Lower lobe of right lung (tissue), 2 donors: ENCODE measurements at regions not wholly inside any gene's neighbourhood (a gene's known extent, or its start where the extent isn't known, plus 50 kb on each side); places are given as distances from the start of the nearest gene placed in this dataset.
A peak's percentile ranks its signal among the peaks of the same experiment; 100 is the strongest.

Source experiments
- ATAC-seq, 2 donors: fragments of 200-7000 bp; cut with Tn5 transposase; one replicate each; pipeline ENCODE4 v1.9.1; 2020 to 2022; ENCODE audit warnings: mild to moderate bottlenecking in 2 of 2, moderate library complexity in 2 of 2
- DNase-seq: peaks from one replicate; pipeline ENCODE4 v3.0.0-alpha.2; 2020
- H3K27ac ChIP-seq: fragments of 200-600 bp; one replicate; pipeline ENCODE4 v1.8.0; 2022
- H3K27me3 ChIP-seq: fragments of 200-600 bp; one replicate; pipeline ENCODE4 v1.8.0; 2022; ENCODE audit warnings: low read depth
- H3K36me3 ChIP-seq: fragments of 200-600 bp; one replicate; pipeline ENCODE4 v1.8.0; 2022; ENCODE audit warnings: mild to moderate bottlenecking
- H3K4me1 ChIP-seq: fragments of 200-600 bp; one replicate; pipeline ENCODE4 v1.8.0; 2022
- H3K4me3 ChIP-seq: fragments of 200-600 bp; one replicate; pipeline ENCODE4 v1.8.0; 2022; ENCODE audit warnings: mild to moderate bottlenecking
- H3K9me3 ChIP-seq: fragments of 200-600 bp; one replicate; pipeline ENCODE4 v1.8.0; 2022
- intact Hi-C: fragments of 100-400 bp; cut with DNase I; formaldehyde crosslinking; loops from one replicate; pipeline ENCODE4 v1.11.0; 2022
- TF ChIP-seq, protein P1 (sequence below): fragments of 200-600 bp; IDR thresholded peaks from one replicate; pipeline ENCODE4 v1.8.0; 2022; ENCODE audit warnings: antibody characterized with exemption, mild to moderate bottlenecking
- donor health status: DM: no; HTN: yes; CAD: no; lungs with severe emphysema.

DNA sequence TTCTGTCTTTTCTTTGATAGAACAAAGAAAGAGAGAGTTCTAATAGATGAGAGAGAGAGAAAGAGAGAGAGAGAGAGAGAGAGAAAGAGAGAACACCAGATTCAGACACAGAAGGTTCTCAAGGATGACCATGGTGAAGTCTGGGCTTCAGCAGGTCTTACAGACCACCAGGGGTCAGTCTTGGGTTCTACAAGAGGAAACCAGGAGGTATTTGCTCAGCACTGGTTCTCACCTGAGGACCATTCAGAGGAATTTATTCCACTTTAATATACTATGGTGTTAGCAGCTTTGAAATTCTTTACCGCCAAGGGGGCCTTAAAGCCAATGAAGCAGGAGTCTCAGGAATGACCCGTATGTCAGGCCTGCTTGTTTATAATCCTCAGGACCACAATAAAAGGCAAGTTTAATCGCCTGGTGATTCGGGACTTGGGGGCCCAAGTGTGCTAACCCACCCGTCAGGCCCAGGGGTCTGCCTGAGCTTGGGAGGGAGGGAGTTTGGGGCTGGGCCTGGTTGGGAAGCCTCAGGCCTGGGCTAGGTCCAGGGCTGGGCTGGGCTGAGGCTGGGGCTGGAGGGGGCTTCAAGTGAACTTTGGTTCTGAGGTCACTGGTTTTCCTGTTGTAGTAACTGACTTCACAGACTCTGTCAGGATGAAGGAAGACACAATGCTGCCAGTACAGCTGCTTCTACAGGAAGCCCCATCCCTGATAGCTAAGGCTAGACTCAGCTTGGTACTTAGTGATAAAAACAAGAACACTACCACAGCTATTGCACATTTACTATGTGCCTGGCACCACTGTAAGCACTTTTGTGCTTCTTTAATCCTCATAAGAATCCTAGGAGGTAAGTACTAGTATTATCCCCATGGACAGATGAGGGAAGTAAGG is 179.2 kb upstream of the ZBED5 start:
- no peak for DNase-seq
- intact Hi-C loops: no loop called here
- TF ChIP-seq, protein P1, sequence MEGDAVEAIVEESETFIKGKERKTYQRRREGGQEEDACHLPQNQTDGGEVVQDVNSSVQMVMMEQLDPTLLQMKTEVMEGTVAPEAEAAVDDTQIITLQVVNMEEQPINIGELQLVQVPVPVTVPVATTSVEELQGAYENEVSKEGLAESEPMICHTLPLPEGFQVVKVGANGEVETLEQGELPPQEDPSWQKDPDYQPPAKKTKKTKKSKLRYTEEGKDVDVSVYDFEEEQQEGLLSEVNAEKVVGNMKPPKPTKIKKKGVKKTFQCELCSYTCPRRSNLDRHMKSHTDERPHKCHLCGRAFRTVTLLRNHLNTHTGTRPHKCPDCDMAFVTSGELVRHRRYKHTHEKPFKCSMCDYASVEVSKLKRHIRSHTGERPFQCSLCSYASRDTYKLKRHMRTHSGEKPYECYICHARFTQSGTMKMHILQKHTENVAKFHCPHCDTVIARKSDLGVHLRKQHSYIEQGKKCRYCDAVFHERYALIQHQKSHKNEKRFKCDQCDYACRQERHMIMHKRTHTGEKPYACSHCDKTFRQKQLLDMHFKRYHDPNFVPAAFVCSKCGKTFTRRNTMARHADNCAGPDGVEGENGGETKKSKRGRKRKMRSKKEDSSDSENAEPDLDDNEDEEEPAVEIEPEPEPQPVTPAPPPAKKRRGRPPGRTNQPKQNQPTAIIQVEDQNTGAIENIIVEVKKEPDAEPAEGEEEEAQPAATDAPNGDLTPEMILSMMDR: peak; percentile 74

DNA sequence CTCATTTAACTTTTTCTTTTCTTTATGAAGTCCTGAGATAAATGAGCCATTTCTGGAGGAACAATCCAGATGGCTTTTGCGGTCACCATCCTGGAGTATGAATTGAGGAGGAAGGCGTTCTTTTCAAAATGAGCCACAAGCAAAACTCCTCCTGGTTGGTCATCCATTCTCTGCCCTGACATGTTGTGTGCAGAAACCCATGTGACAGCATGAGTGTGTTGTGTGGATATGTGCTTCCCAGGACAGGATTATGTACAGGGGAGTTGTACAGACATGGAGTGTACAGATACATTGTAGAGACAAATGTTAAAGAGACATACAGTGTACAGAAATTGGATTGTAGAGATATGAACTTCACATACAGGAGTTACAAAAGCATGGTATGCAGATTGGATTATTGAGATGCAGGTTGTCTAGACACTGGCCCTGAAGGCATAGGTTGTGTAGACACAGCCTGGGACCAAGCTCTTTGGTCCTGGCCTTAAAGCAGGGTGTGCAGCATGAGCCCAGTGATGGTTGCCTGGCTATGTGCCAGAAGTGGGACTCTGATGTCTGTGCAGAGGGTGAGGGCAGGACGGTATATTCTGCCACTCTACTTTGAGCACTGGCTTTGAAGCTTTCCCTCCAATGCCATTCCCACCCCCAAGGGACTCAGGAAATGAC is 178.5 kb upstream of the ZBED5 start:
- ATAC-seq: peak in 1 of 2 donors; percentile 9
- no peaks in the 10 kb centered on the region for H3K36me3 ChIP-seq
- H3K27me3 ChIP-seq: no peaks in the 10 kb centered on the region
- no peak overlapping the region for H3K27ac ChIP-seq
- H3K4me3 ChIP-seq: no peak overlapping the region
- H3K9me3 ChIP-seq: no peaks in the 10 kb centered on the region
- intact Hi-C loops: no loop called here
- TF ChIP-seq, protein P1: no peak
- DNase-seq: no peak
- peaks cover 15% of the 10 kb centered on the region for H3K4me1 ChIP-seq

More for the DNA sequence above, 179.2 kb upstream of the ZBED5 start:
- H3K36me3 ChIP-seq: no peaks in the 10 kb centered on the region
- H3K4me3 ChIP-seq: no peak overlapping the region
- peak; percentile 82 to 90 for ATAC-seq
- no peaks in the 10 kb centered on the region for H3K9me3 ChIP-seq
- no peak overlapping the region for H3K27ac ChIP-seq
- peaks cover 15% of the 10 kb centered on the region for H3K4me1 ChIP-seq
- H3K27me3 ChIP-seq: no peaks in the 10 kb centered on the region

DNA sequence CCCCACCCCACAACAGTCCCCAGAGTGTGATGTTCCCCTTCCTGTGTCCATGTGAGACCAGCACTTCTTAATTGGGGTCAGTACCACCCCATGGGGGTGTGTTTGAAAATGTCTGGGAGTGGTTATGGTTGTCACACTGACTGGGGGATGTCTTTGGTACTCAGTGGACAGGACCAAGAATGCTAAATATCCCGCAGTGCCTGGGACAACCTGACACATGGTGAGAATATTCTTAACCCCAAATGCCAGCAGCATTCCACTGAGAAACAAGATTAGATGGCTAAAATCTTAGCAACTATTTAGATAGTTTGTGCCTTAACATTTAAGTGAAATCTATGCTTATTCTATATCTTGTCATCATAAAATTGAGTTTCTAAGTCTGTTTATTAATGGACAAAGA is 177.5 kb upstream of the ZBED5 start:
- Histone ChIP-seq H3K36me3 (no peaks in the 10 kb centered on the region), H3K9me3 (no peaks in the 10 kb centered on the region), H3K4me3 (no peak overlapping the region), H3K27ac (no peak overlapping the region), H3K4me1 (peaks cover 15% of the 10 kb centered on the region), H3K27me3 (no peaks in the 10 kb centered on the region)
- DNase-seq: no peak
- intact Hi-C loops: no loop called here
- TF ChIP-seq, protein P1: no peak
- no peak for ATAC-seq

- Histone ChIP-seq H3K4me3 (no peak overlapping the region), H3K27me3 (no peaks in the 10 kb centered on the region), H3K4me1 (peaks cover 15% of the 10 kb centered on the region), H3K9me3 (no peaks in the 10 kb centered on the region), H3K27ac (no peak overlapping the region), H3K36me3 (no peaks in the 10 kb centered on the region)
- DNase-seq (no peak), ATAC-seq (no peak)
- intact Hi-C loops: loop anchor here (5.0 kb wide), 1 partner anchor 753 kb away; no protein-coding TSS in a partner anchor
- TF ChIP-seq, protein P1: no peak
These were observed 176.6 kb upstream of the ZBED5 start for GRCh38 chr11:11034476-11034875.

DNA sequence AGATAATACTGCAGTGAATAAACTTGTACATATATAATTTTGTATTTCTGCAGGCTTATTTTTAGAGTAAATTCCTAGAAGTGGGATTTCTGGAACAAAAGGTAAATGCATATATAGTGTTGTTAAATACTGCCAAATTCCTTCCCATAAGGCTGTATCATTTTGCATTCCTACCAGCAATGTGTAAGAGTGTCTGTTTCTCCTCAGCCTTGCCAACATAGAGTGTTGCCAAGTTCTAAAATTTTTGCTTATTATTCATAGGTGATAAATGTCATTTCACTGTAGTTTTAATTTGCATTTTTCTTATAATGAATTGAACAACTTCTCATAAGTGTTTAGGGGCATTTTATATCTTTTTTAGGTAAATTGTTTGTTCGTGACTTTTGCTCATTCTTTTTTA is 174.2 kb upstream of the ZBED5 start:
- intact Hi-C loops: loop anchor here (5.0 kb wide), 1 partner anchor 755 kb away; no protein-coding TSS in a partner anchor
- Histone ChIP-seq H3K27ac (no peak overlapping the region), H3K4me3 (no peak overlapping the region), H3K27me3 (no peaks in the 10 kb centered on the region), H3K9me3 (no peaks in the 10 kb centered on the region), H3K36me3 (no peaks in the 10 kb centered on the region), H3K4me1 (no peaks in the 10 kb centered on the region)
- ATAC-seq (no peak), DNase-seq (no peak)
- TF ChIP-seq, protein P1: no peak
